ENCODE measurements at regions not wholly inside any gene's neighbourhood (a gene's known extent, or its start where the extent isn't known, plus 50 kb on each side); places are given as distances from the start of the nearest gene placed in this dataset.
"Not testable (repeated sequence)": the region's sequence is repeated elsewhere in the genome, so short reads cannot be mapped to it uniquely, and the experiment has no call there.

DNA sequence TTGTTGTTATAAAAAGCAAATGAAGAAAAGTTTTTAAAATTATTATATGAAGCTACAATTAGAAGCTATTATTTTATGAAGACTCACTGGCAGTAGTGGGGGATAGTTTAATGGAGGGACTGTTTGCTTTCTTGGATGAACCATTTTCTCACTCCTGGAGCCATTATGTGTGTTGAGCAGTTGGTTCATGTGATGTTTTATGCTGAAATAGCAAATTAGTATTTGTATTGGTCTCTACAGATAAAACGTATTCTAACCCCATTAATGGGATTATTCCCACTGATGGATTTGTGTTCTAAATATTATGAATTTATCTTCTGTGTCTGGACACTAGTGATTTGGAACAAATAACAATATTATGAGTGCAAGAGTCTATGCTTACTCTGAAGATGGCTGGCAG, 507.5 kb upstream of the FSHR start:
- DNase-seq, result no peak

GRCh38 chr2:49656853-49657252, 502.5 kb upstream of the FSHR start:
- DNase-seq, result no peak

DNA sequence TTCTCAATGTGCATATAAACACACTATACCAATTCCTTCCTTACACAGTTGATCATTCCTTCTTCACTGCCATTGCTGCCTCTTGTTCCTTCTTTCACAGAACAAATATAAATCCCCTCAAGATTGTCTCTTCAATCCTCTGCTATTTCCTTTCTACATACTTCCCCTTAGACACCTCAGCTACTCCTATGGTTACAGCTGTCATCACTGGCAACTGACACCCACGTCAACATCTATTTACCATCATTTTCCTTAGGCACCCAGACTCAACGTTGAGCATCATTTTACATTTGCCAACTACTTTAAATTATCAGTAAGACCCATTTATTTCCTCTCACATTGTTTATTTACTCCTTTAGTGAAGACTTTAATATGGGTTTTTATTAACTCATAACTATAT, 488.8 kb upstream of the FSHR start:
- no peak for DNase-seq

DNA sequence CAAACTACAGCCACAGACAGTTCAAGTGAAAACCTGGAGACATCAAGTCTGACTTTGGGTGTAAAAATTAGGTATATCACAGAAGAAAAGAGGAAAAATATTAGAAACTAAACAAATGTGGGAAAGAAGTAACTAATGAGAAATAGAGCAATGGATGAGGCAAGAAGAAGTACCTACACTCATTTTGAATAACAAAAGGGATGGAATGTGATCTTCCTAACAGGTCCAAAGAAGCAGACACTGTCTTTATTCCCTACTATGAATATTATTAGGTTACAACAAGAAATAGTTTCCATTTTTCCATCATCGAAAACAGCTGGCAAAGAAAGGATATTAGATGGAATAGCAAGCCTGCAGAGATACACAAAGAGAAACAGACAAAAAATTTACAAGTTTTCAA, 486.3 kb upstream of the FSHR start:
- no peak for DNase-seq

- DNase-seq, result no peak
Measured at GRCh38 chr2:49621016-49621415, 466.7 kb upstream of the FSHR start.

- no peak for DNase-seq
Measured at GRCh38 chr2:49619804-49620203, 465.5 kb upstream of the FSHR start.

DNA sequence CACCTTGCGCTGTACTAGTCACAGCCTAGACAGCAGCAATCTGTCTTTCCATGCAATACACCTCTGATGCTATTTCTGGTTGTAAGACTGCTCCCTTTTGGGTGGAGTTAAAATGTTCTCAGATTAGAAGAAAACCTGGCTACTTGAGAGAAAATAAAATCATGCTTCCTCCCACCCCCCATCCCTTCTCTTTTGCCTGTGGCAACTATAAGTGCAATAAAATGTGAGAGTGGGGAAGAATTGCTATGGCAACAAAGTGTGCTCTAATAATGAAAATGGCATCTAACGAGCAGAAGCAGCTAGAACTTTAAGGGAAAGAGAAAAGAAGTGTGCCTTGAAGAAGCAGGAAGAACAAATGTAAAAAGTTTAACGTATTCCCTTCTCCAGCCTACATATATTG, 464.2 kb upstream of the FSHR start:
- no peak for DNase-seq

- DNase-seq, result peak; percentile 44
Measured at GRCh38 chr2:49616800-49617199, 462.5 kb upstream of the FSHR start.

- DNase-seq, result not testable (repeated sequence)
Measured at GRCh38 chr2:49611796-49612195, 457.5 kb upstream of the FSHR start.

DNA sequence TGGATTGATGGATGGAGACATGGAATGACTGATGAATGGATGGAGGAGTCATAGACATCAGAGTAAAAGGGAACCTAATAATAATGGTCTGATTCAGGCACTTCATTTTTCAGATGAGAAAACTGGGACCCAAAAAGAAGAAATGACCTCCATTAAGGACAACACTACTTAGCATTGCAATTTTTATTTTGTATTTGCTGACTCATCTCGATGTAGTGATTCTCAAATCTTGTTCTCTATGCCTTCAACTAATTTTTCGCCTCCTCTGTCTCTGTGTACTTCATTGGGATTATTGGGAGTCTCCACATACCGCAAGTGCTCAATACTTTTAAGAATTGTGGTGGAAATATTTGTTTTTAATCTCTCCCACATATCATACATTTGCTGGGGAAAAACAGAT, 446.2 kb upstream of the FSHR start:
- DNase-seq, result no peak

DNA sequence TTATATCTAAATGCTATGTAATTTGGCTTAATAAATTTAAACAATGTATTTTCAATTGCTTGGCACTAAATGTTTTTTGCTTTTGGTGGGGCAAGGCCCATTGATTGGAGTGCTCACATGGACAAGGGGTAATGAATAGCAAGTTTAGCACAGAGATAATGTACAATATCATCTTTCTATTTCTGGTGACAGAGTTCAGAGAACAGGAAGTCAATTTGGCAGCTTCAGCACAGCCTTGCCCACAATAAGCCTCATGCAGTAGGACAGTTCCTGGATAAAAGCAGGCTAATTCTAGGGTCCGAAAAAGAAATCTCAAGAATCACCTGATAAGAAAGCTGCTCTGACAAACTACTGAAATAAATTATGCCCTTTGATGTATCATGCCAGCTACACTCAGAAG, 443.9 kb upstream of the FSHR start:
- DNase-seq, result no peak

DNA sequence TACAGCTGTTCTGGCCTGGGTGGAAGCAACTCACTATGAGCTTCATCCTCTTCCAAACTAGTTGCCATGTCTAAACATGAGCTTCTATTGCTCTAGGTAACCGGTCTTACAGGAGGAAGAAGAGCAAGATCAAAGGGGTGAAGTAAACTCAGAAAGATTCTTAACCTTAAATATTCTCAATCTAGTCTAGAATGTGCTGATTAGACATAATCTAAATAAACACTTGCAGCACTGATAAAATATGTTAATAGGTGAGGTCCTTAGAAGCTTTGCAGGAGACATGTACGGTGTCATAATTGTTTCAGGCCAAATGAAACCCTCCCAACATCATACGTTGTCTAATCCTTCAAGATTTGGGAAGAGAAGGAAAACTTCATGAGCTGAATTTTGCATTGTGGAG, 431.6 kb upstream of the FSHR start:
- no peak for DNase-seq

DNA sequence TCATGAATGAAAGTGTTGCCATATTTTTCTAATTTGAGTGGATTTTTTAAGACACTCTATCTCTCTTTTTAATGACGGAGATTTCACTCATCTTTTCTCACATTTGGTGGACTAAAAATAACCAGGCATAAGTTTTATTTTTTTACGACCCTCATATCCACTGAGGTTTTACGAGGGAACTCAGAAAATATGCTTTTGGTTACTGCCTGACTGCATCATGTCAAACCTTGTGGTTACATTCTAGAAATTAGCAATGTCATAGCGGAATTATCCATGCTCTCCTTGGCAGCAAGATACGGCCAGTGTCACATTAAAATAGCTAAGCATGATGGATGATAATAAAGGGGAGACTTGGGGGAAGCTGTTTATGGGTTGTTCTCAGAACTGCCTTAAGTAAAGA, 428.6 kb upstream of the FSHR start:
- DNase-seq, result no peak

- DNase-seq, result no peak
Measured at GRCh38 chr2:49577041-49577440, 422.7 kb upstream of the FSHR start.

- DNase-seq, result no peak
Measured at GRCh38 chr2:49569176-49569575, 414.9 kb upstream of the FSHR start.

GRCh38 chr2:49567811-49568600, 413.7 kb upstream of the FSHR start:
- DNase-seq, result no peak

GRCh38 chr2:49567021-49567420, 412.7 kb upstream of the FSHR start:
- DNase-seq, result no peak

DNA sequence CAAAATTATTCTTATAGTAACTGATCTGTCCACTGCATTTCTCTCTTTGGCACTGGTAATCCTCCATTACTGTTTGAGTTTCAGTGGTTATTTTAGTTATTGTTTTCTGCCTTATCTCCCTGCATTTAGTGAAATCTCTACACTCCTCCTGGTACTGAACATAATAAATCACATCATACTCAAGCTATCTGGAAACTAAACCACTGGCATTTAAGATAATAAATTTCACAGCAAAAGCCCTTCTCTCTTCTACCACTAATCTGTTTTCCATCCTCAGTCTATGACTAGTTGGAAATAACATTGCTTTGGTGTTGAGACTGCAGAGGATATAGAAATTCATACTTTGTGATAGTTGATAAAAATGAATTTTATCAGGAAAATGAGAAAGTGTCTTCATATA, 399.3 kb upstream of the FSHR start:
- DNase-seq, result no peak

DNA sequence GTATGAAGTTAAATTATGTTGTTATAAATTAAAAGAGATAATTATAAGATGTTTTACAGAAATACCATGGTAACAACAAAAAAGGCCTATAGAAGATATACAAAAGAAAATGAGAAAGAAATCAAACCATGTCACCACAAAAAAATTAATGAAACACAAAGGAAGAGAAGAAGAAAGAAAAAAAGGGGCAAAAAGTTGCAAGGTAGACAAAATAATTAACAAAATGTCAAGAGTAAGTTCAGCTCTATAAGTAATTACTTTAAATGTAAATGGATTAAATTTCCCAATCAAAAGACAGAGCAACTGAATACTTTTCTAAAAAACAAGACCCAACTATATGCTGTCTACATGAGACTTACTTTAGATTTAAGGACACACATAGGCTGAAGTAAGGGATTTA, 378.4 kb upstream of the FSHR start:
- DNase-seq, result no peak

GRCh38 chr2:49515996-49516782, 361.9 kb upstream of the FSHR start:
- no peak for DNase-seq

GRCh38 chr2:49514201-49514600, 359.9 kb upstream of the FSHR start:
- DNase-seq, result no peak

- DNase-seq, result peak; percentile 28
Measured at GRCh38 chr2:49490710-49491109, 336.4 kb upstream of the FSHR start.

- DNase-seq, result no peak
Measured at GRCh38 chr2:49487139-49487538, 332.8 kb upstream of the FSHR start.

DNA sequence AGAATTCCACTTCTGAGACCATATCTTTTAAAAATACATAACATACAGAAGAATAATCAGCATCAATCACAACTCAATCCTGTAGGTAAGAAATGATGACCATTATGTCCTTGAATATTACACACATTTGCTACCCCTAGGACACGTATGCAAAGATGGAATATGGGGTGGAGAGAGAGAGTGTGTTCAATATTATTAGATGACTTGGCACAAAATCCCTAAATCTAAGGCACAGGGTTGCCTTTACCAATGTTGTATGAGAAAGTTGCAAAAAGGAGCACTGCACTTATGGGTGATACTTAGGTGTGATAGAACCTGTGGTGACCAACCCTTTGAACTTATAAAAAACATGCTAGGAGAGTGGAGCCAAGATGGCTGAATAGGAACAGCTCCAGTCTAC, 326.2 kb upstream of the FSHR start:
- DNase-seq, result no peak

All from NCI-H345 (cell line).